ENCODE measurements at regions not wholly inside any gene's neighbourhood (a gene's known extent, or its start where the extent isn't known, plus 50 kb on each side); places are given as distances from the start of the nearest gene placed in this dataset.

DNA sequence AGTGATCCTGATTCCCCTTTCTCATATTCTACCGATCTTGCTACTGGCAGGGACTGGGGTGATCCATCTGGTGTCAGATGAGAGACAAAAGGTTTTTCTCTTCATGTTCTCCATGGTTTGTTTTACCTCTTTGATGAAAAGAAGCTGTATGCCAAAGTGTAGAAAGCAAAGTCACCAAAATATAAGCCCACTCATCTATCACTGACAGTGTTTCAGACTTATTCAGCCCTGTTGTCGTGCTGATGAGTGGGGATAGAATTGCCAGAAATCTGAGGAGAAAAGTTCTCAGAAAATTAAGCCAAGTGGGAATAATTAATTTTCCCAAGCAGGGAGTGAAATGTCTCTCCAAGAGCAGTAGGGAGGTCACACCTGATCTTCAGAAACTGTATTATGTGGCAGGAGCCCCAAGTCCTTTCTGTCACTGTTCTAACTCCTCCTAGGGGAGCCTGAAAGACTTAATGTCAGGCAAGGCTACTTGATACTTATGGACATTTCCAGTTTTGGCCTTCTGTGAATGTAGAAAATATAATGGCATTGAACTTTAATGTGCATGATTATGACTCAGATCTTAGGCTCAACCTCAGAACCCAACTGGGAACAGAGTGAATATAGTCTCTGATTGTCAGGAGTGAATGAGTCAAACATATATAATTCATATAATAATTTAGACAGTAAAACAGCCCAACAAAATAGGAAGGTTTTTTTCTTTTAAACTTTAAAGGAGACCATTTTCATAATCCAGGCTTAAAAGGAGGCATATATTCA, 298.1 kb downstream of the ANKRD50 start:
- Histone ChIP-seq H3K27ac (no peak overlapping the region), H3K36me3 (no peaks in the 10 kb centered on the region), H3K4me3 (no peak overlapping the region), H3K27me3 (no peaks in the 10 kb centered on the region), H3K9me3 (no peaks in the 10 kb centered on the region), H3K4me1 (no peaks in the 10 kb centered on the region)
- WGBS, 2 donors: 92 to 94% methylated on average over 2 of the region's 2 CpGs
- ATAC-seq (ENCODE audit: low FRiP score in 2 of 2): no peak
- DNase-seq: no peak
- TF ChIP-seq, protein P1, sequence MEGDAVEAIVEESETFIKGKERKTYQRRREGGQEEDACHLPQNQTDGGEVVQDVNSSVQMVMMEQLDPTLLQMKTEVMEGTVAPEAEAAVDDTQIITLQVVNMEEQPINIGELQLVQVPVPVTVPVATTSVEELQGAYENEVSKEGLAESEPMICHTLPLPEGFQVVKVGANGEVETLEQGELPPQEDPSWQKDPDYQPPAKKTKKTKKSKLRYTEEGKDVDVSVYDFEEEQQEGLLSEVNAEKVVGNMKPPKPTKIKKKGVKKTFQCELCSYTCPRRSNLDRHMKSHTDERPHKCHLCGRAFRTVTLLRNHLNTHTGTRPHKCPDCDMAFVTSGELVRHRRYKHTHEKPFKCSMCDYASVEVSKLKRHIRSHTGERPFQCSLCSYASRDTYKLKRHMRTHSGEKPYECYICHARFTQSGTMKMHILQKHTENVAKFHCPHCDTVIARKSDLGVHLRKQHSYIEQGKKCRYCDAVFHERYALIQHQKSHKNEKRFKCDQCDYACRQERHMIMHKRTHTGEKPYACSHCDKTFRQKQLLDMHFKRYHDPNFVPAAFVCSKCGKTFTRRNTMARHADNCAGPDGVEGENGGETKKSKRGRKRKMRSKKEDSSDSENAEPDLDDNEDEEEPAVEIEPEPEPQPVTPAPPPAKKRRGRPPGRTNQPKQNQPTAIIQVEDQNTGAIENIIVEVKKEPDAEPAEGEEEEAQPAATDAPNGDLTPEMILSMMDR (IDR thresholded peaks at IDR 0.05): no peak
- TF ChIP-seq POLR2AphosphoS5 (IDR thresholded peaks at IDR 0.05) (no peak), EP300 (IDR thresholded peaks at IDR 0.05) (no peak), POLR2A (IDR thresholded peaks at IDR 0.05) (no peak)

DNA sequence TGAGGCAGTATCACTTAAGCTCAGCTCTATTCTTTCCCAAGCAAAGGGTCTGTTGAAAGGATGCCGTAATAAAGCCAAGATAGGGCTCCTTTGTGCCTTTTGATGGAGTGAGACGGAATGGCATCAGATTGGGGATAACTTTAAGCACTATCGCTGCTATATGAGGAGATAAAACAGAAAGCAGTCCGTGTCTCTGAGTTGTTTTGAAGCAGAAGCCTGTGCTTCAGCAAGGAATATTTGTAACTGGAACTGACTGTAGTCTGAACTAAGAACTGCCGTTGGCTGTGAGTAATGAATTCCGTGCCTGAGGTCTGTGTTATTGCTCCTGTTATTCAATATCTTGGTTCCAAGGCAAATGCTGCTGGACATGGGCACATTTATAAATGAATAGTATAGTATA, 297.4 kb downstream of the ANKRD50 start:
- no peak for DNase-seq
- H3K27me3 ChIP-seq: no peaks in the 10 kb centered on the region
- H3K9me3 ChIP-seq: no peaks in the 10 kb centered on the region
- no peak for TF ChIP-seq POLR2A (IDR thresholded peaks at IDR 0.05)
- no peak for TF ChIP-seq POLR2AphosphoS5 (IDR thresholded peaks at IDR 0.05)
- TF ChIP-seq, protein P1 (IDR thresholded peaks at IDR 0.05): no peak
- no peak for TF ChIP-seq EP300 (IDR thresholded peaks at IDR 0.05)
- H3K4me3 ChIP-seq: no peak overlapping the region
- H3K4me1 ChIP-seq: no peaks in the 10 kb centered on the region
- H3K27ac ChIP-seq: no peak overlapping the region
- ATAC-seq (ENCODE audit: low FRiP score in 2 of 2): no peak
- no peaks in the 10 kb centered on the region for H3K36me3 ChIP-seq
- 72 to 84% methylated on average over 6 of the region's 6 CpGs for WGBS, 2 donors

DNA sequence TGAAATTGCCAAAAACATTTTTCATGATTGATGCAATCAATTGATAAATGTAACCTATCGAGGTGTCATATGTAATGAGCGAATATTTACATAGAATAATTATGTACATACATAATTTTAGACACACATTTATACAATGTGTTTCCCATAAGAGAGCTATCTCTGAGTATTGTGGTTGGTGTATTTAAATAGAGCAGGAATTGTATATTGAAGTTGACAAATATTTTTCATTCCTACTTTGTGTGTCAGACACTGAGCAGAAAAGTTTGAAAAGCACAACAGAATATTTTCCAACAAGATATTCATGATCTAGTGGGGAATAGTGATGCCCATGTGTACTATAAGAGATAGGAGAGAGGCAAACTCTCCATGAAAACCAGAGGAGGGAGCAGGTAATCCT, 295.2 kb downstream of the ANKRD50 start:
- DNase-seq (no peak), ATAC-seq (ENCODE audit: low FRiP score in 2 of 2) (no peak)
- Histone ChIP-seq H3K27ac (no peak overlapping the region), H3K36me3 (no peaks in the 10 kb centered on the region), H3K27me3 (no peaks in the 10 kb centered on the region), H3K9me3 (no peaks in the 10 kb centered on the region), H3K4me3 (no peak overlapping the region), H3K4me1 (no peaks in the 10 kb centered on the region)
- 70 to 91% methylated on average over 2 of the region's 2 CpGs for WGBS, 2 donors
- TF ChIP-seq POLR2AphosphoS5 (IDR thresholded peaks at IDR 0.05) (no peak), POLR2A (IDR thresholded peaks at IDR 0.05) (no peak), EP300 (IDR thresholded peaks at IDR 0.05) (no peak)
- TF ChIP-seq, protein P1 (IDR thresholded peaks at IDR 0.05): no peak

DNA sequence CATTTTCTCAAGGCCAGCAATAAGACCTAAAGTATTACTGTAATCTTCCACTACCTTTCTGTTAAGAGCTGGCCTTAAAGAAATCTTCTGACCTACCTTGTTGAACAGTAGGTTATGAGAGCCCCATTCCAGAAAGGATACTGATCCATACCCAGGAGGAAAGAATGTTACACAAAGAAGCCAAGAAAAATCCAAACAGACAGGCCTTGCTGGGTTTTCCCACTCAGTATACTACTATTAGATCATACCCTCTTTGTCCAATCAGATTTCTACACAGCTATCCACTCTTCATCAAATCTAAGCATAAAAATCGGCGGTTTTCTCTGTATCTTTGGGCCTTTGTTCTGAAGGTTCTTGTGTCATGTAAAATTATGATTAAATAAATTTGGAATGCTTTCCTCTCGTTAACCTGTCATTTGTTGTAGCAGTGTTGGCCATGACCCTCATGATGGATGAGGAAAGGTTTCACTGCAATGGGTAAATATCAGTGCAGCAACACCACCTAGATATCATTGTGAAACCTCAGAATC, 292.3 kb downstream of the ANKRD50 start:
- ATAC-seq (ENCODE audit: low FRiP score in 2 of 2) (no peak), DNase-seq (no peak)

More for the DNA sequence above, 292.3 kb downstream of the ANKRD50 start:
- Histone ChIP-seq H3K27me3 (no peaks in the 10 kb centered on the region), H3K27ac (no peak overlapping the region), H3K4me3 (no peak overlapping the region), H3K4me1 (no peaks in the 10 kb centered on the region), H3K36me3 (no peaks in the 10 kb centered on the region), H3K9me3 (no peaks in the 10 kb centered on the region)
- TF ChIP-seq, protein P1 (IDR thresholded peaks at IDR 0.05): no peak
- TF ChIP-seq EP300 (IDR thresholded peaks at IDR 0.05) (no peak), POLR2AphosphoS5 (IDR thresholded peaks at IDR 0.05) (no peak), POLR2A (IDR thresholded peaks at IDR 0.05) (no peak)
- WGBS, 2 donors: 90 to 97% methylated on average over 3 of the region's 3 CpGs

Data from upper lobe of left lung (tissue), 6 donors.